IMR-90 (cell line): ENCODE measurements at regions not wholly inside any gene's neighbourhood (a gene's known extent, or its start where the extent isn't known, plus 50 kb on each side); places are given as distances from the start of the nearest gene placed in this dataset.

Experiments used
- ATAC-seq: fragments of 200-7000 bp; cut with Tn5 transposase; 2 replicates; pipeline ENCODE4 v1.9.1; 2020; ENCODE audit warnings: low read depth, mild to moderate bottlenecking, moderate library complexity
- BruUV-seq: library from RNA; stranded (reverse); fragments of 400-500 nt; replicated peaks from 2 replicates; lab custom pipeline; 2021; lab: Mats Ljungman, UMichigan
- CTCF ChIA-PET: fragments of 300-600 bp; formaldehyde crosslinking; extraction: SDS; loops from one replicate; lab custom pipeline; 2021; ENCODE audit warnings: antibody characterized with exemption; lab: Yijun Ruan, JAX
- POLR2A ChIA-PET: fragments of 300-600 bp; sonication (Branson Sonifier 250); formaldehyde crosslinking; loops from one replicate; lab custom pipeline; 2022; ENCODE audit warnings: antibody characterized with exemption; ENCODE audit not compliant: unreplicated experiment; lab: Charles Lee
- DNase-seq: peaks from one replicate; pipeline ENCODE4 v3.0.0; 2013
- H2AFZ ChIP-seq: replicated peaks from 2 replicates; pipeline ENCODE3; 2013; ENCODE audit warnings: low read length, mild to moderate bottlenecking; ENCODE audit not compliant: poor library complexity
- H2AK5ac ChIP-seq: 2 replicates; pipeline ENCODE4 v1.6.1; 2013; ENCODE audit warnings: low read depth, low read length, inconsistent platforms
- H2AK9ac ChIP-seq: replicated peaks from 2 replicates; pipeline ENCODE3; 2013; ENCODE audit warnings: mild to moderate bottlenecking, low read depth, low read length, moderate library complexity; ENCODE audit not compliant: poor library complexity
- H2BK120ac ChIP-seq: 2 replicates; pipeline ENCODE4 v1.6.1; 2013; ENCODE audit warnings: low read depth, low read length, inconsistent platforms
- H2BK15ac ChIP-seq: 3 replicates; pipeline ENCODE4 v1.6.1; 2013; ENCODE audit warnings: low read depth, low read length, inconsistent platforms
- H2BK20ac ChIP-seq: 2 replicates; pipeline ENCODE4 v1.6.1; 2013; ENCODE audit warnings: low read depth, mild to moderate bottlenecking, inconsistent platforms, low read length, moderate library complexity
- H2BK5ac ChIP-seq: 2 replicates; pipeline ENCODE4 v1.6.1; 2013; ENCODE audit warnings: mild to moderate bottlenecking, low read depth, low read length, inconsistent platforms; ENCODE audit not compliant: poor library complexity, severe bottlenecking
- H3K14ac ChIP-seq: replicated peaks from 2 replicates; pipeline ENCODE4 v1.6.1; 2013; ENCODE audit warnings: low read depth, low read length, inconsistent platforms
- H3K18ac ChIP-seq: 2 replicates; pipeline ENCODE4 v1.6.1; 2013; ENCODE audit warnings: low read depth, low read length, control low read depth
- H3K23ac ChIP-seq: 2 replicates; pipeline ENCODE4 v1.6.1; 2013; ENCODE audit warnings: low read depth, low read length, inconsistent platforms
- H3K27ac ChIP-seq: 2 replicates; pipeline ENCODE4 v1.5.1; 2013; ENCODE audit warnings: mild to moderate bottlenecking, control low read depth, low read length; ENCODE audit not compliant: insufficient read depth
- H3K27me3 ChIP-seq: 2 replicates; pipeline ENCODE4 v1.6.1; 2013; ENCODE audit warnings: low read length; ENCODE audit not compliant: control insufficient read depth, insufficient read depth
- H3K36me3 ChIP-seq: 2 replicates; pipeline ENCODE4 v1.6.1; 2013; ENCODE audit warnings: low read length, mixed read lengths; ENCODE audit not compliant: control insufficient read depth, insufficient read depth
- H3K4ac ChIP-seq: 2 replicates; pipeline ENCODE4 v1.6.1; 2013; ENCODE audit warnings: low read depth, low read length, inconsistent platforms
- H3K4me1 ChIP-seq: 2 replicates; pipeline ENCODE4 v1.6.1; 2013; ENCODE audit warnings: low read length, mixed read lengths; ENCODE audit not compliant: control insufficient read depth, insufficient read depth
- H3K4me2 ChIP-seq: 2 replicates; pipeline ENCODE4 v1.6.1; 2013; ENCODE audit warnings: low read depth, mild to moderate bottlenecking, control low read depth, low read length, moderate library complexity
- H3K4me3 ChIP-seq: 2 replicates; pipeline ENCODE4 v1.5.1; 2013; ENCODE audit warnings: low read depth, mild to moderate bottlenecking, control low read depth, low read length, moderate library complexity; ENCODE audit not compliant: insufficient read depth
- H3K56ac ChIP-seq: 2 replicates; pipeline ENCODE4 v1.6.1; 2013; ENCODE audit warnings: low read length, inconsistent platforms; ENCODE audit not compliant: insufficient read depth; ENCODE audit errors: extremely low read depth
- H3K79me1 ChIP-seq, 2 experiments: 2 replicates each; pipeline ENCODE4 v1.6.1; 2013; ENCODE audit warnings: low read length in 2 of 2, inconsistent platforms in 1 of 2, low read depth in 1 of 2
- H3K9ac ChIP-seq: 2 replicates; pipeline ENCODE4 v1.6.1; 2013; ENCODE audit warnings: low read depth, low read length, control low read depth
- H3K9me1 ChIP-seq: 2 replicates; pipeline ENCODE4 v1.6.1; 2013; ENCODE audit warnings: low read length, inconsistent platforms; ENCODE audit not compliant: insufficient read depth
- H3K9me3 ChIP-seq: 2 replicates; pipeline ENCODE4 v1.6.1; 2013; ENCODE audit warnings: low read length; ENCODE audit not compliant: control insufficient read depth, insufficient read depth
- H4K20me1 ChIP-seq: 2 replicates; pipeline ENCODE4 v1.6.1; 2013; ENCODE audit warnings: low read length, inconsistent platforms; ENCODE audit not compliant: insufficient read depth
- H4K5ac ChIP-seq: 2 replicates; pipeline ENCODE4 v1.6.1; 2013; ENCODE audit warnings: mild to moderate bottlenecking, low read depth, low read length, control low read depth
- H4K8ac ChIP-seq, 2 experiments: 2 replicates each; pipeline ENCODE4 v1.6.1; 2013; ENCODE audit warnings: low read depth in 2 of 2, low read length in 2 of 2, control low read depth in 1 of 2, inconsistent platforms in 1 of 2
- H4K91ac ChIP-seq: 2 replicates; pipeline ENCODE4 v1.6.1; 2013; ENCODE audit warnings: low read depth, low read length, inconsistent platforms; ENCODE audit not compliant: insufficient read depth
- BHLHE40 ChIP-seq: fragments of 150-350 bp; IDR thresholded peaks from 2 replicates; pipeline ENCODE4 v1.6.1; 2016; ENCODE audit warnings: mild to moderate bottlenecking, low read depth, low read length
- CEBPB ChIP-seq: IDR thresholded peaks from 2 replicates; pipeline ENCODE4 v1.6.1; 2012; ENCODE audit warnings: low read depth, low read length, improper control_type of control experiment
- CHD1 ChIP-seq: IDR thresholded peaks from 2 replicates; pipeline ENCODE4 v1.6.1; 2012; ENCODE audit warnings: low read depth, low read length, improper control_type of control experiment
- CTCF ChIP-seq: conservative IDR thresholded peaks from 2 replicates; pipeline ENCODE4 v1.5.1; 2012; ENCODE audit warnings: mild to moderate bottlenecking, low read depth, low read length, improper control_type of control experiment
- MAFK ChIP-seq: IDR thresholded peaks from 2 replicates; pipeline ENCODE4 v1.6.1; 2012; ENCODE audit warnings: low read depth, low read length, improper control_type of control experiment
- MAZ ChIP-seq: IDR thresholded peaks from 2 replicates; pipeline ENCODE4 v1.6.1; 2012; ENCODE audit warnings: low read depth, mild to moderate bottlenecking, low read length, improper control_type of control experiment, moderate library complexity, borderline replicate concordance
- MXI1 ChIP-seq: IDR thresholded peaks from 2 replicates; pipeline ENCODE4 v1.6.1; 2012; ENCODE audit warnings: low read depth, mild to moderate bottlenecking, low read length, moderate library complexity, borderline replicate concordance
- NFE2L2 ChIP-seq: fragments of 150-350 bp; IDR thresholded peaks from 2 replicates; pipeline ENCODE4 v1.6.1; 2016; ENCODE audit warnings: low read depth, mild to moderate bottlenecking, low read length
- POLR2A ChIP-seq: IDR thresholded peaks from 2 replicates; pipeline ENCODE4 v1.6.1; 2012; ENCODE audit warnings: mild to moderate bottlenecking, low read depth, low read length
- RAD21 ChIP-seq: IDR thresholded peaks from 2 replicates; pipeline ENCODE4 v1.6.1; 2012; ENCODE audit warnings: low read length, improper control_type of control experiment
- RCOR1 ChIP-seq: IDR thresholded peaks from 2 replicates; pipeline ENCODE4 v1.6.1; 2012; ENCODE audit warnings: mild to moderate bottlenecking, low read length, improper control_type of control experiment; ENCODE audit not compliant: insufficient replicate concordance
- RFX5 ChIP-seq: IDR thresholded peaks from 2 replicates; pipeline ENCODE4 v1.8.0; 2012; ENCODE audit warnings: low read depth, mild to moderate bottlenecking, low read length, moderate library complexity
- WGBS, 2 experiments: methylation state at CpG; one replicate each; pipeline versions ENCODE4 v1.1.5 to v1.1.7; 2013; ENCODE audit warnings: missing lambda C conversion rate in 2 of 2; ENCODE audit not compliant: insufficient read length in 1 of 2; ENCODE audit errors: extremely low coverage in 2 of 2; 5-methylcytosine and 5-hydroxymethylcytosine counted together
- dilution Hi-C: fragments of 300-500 bp; cut with HindIII; formaldehyde crosslinking; loops from one replicate; pipeline ENCODE4 v1.14.3; 2018; ENCODE audit warnings: low sequenced_read_pairs; ENCODE audit not compliant: unreplicated experiment
- in situ Hi-C: fragments of 300-500 bp; cut with MboI; formaldehyde crosslinking; loops from 3 replicates; pipeline ENCODE4 v1.14.3; 2019; ENCODE audit warnings: low sequenced_read_pairs, inconsistent platforms, mixed read lengths
- intact Hi-C: fragments of 100-400 bp; cut with micrococcal nuclease; formaldehyde crosslinking; loops from 2 replicates; pipeline ENCODE4 v1.10.0; 2022

- no TSS peak for BruUV-seq
- H2BK120ac ChIP-seq, result peak overlapping the region; percentile 81
- no peak overlapping the region for H3K56ac ChIP-seq
- CTCF ChIA-PET, result interaction anchor here (0.6 to 1.1 kb wide), 4 partner anchors 11 to 90 kb away, joined by 3 read pairs; no protein-coding TSS in a partner anchor
- peak overlapping the region; percentile 82 for H3K14ac ChIP-seq
- H2BK5ac ChIP-seq, result peak overlapping the region; percentile 68
- peak overlapping the region; percentile 39 for H4K5ac ChIP-seq
- POLR2A ChIA-PET, result no interaction called here
- peak overlapping the region in 1 of 2 experiments; percentile 78; a peak in 2 of 4 replicates for H4K8ac ChIP-seq
- no peak overlapping the region for H3K4me2 ChIP-seq
- H3K4me1 ChIP-seq, result peaks cover 3% of the 10 kb centered on the region; the same call in 1 of the 2 replicates
- peak; percentile 79 for ATAC-seq
- H2AK9ac ChIP-seq, result no peak overlapping the region
- TF ChIP-seq RAD21, result no peak
- no peak for TF ChIP-seq CEBPB
- no peak for TF ChIP-seq POLR2A
- TF ChIP-seq MXI1, result no peak
- TF ChIP-seq MAZ, result no peak
- no peak for TF ChIP-seq RFX5
- TF ChIP-seq BHLHE40, result no peak
- TF ChIP-seq MAFK, result peak; percentile 82
- peak; percentile 99 for TF ChIP-seq NFE2L2
- TF ChIP-seq CHD1, result no peak
- peak; percentile 9 for TF ChIP-seq RCOR1
- no peak for TF ChIP-seq CTCF
- peak overlapping the region; percentile 61 for H4K91ac ChIP-seq
- 0 out of 2 replicates have a peak, but pooled peaks cover 3% of the 10 kb centered on the region for H3K9me1 ChIP-seq
- whole genome bisulfite sequencing, 2 experiments, result 100% methylated on average over 4 of the region's 6 CpGs; no CpG with 5 or more reads in 1 of the 2 experiments
- H3K79me1 ChIP-seq, result no peaks in the 10 kb centered on the region
- peak overlapping the region; percentile 4; the same call in 1 of the 2 replicates for H3K27ac ChIP-seq
- H2BK20ac ChIP-seq, result peak overlapping the region; percentile 94
- no peaks in the 10 kb centered on the region for H4K20me1 ChIP-seq
- peak overlapping the region; percentile 58 for H3K23ac ChIP-seq
- peak overlapping the region; percentile 12; the same call in 1 of the 2 replicates for H2AK5ac ChIP-seq
- H3K27me3 ChIP-seq, result no peaks in the 10 kb centered on the region
- H2AFZ ChIP-seq, result peak overlapping the region; percentile 85
- in situ Hi-C loops (no loop called here), intact Hi-C loops (no loop called here), dilution Hi-C loops (no loop called here)
- no peaks in the 10 kb centered on the region for H3K9me3 ChIP-seq
- DNase-seq, result peak; percentile 82
- H3K4me3 ChIP-seq, result no peak overlapping the region
- H3K4ac ChIP-seq, result peak overlapping the region; percentile 79
- peak overlapping the region; percentile 43; the same call in 2 of the 3 replicates for H2BK15ac ChIP-seq
- H3K9ac ChIP-seq, result no peak overlapping the region
- H3K36me3 ChIP-seq, result no peaks in the 10 kb centered on the region
- peak overlapping the region; percentile 80 for H3K18ac ChIP-seq
Measured at GRCh38 chr6:112626468-112627082, 279.4 kb downstream of the RFPL4B start.
